A673 (cell line): ENCODE measurements at regions not wholly inside any gene's neighbourhood (a gene's known extent, or its start where the extent isn't known, plus 50 kb on each side); places are given as distances from the start of the nearest gene placed in this dataset.

Source experiments
- EZH2 ChIP-seq: fragments of 200-600 bp; sonication (generic); IDR thresholded peaks from 2 replicates; pipeline ENCODE4 v1.6.1; 2017; ENCODE audit warnings: borderline replicate concordance, low read depth, mild to moderate bottlenecking, mixed read lengths, antibody characterized with exemption, low read length; ENCODE audit not compliant: poor library complexity, severe bottlenecking
- TF ChIP-seq, protein P1 (sequence below): fragments of 300-800, 200-600 bp; sonication (generic); conservative IDR thresholded peaks from 2 replicates; pipeline ENCODE4 v1.5.1; 2017; ENCODE audit warnings: low read depth, mild to moderate bottlenecking, antibody characterized with exemption, low read length, moderate library complexity, mixed read lengths

DNA sequence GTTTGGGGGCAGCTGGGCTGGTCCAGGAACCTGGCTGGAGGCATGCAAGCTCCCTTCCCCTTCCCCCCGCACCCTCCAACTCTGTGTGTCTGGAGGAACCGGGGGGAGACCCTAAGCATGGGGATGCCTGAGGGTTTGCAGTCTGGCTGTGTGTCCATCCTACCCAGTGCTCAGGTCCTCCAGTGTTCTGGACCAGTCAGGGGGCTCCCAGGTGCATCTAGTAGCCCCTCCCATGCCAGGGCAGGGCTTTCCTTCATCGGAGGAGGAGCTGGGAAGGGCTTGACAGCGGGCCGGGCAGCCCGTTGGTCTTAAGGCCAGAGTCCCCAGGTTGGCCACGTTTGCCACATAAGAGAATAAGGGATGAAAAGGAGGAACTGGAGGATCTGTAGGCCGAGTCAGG is 62.6 kb upstream of the IGFBPL1 start:
- TF ChIP-seq, protein P1, sequence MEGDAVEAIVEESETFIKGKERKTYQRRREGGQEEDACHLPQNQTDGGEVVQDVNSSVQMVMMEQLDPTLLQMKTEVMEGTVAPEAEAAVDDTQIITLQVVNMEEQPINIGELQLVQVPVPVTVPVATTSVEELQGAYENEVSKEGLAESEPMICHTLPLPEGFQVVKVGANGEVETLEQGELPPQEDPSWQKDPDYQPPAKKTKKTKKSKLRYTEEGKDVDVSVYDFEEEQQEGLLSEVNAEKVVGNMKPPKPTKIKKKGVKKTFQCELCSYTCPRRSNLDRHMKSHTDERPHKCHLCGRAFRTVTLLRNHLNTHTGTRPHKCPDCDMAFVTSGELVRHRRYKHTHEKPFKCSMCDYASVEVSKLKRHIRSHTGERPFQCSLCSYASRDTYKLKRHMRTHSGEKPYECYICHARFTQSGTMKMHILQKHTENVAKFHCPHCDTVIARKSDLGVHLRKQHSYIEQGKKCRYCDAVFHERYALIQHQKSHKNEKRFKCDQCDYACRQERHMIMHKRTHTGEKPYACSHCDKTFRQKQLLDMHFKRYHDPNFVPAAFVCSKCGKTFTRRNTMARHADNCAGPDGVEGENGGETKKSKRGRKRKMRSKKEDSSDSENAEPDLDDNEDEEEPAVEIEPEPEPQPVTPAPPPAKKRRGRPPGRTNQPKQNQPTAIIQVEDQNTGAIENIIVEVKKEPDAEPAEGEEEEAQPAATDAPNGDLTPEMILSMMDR: no peak
- TF ChIP-seq EZH2: no peak
